Ishikawa (cell line): ENCODE measurements at regions not wholly inside any gene's neighbourhood (a gene's known extent, or its start where the extent isn't known, plus 50 kb on each side); places are given as distances from the start of the nearest gene placed in this dataset.

Experiments
- CREB1 ChIP-seq: IDR thresholded peaks from 2 replicates; pipeline ENCODE4 v1.6.1; 2012; ENCODE audit warnings: low read depth
- EP300 ChIP-seq: IDR thresholded peaks from 2 replicates; pipeline ENCODE4 v1.6.1; 2012; ENCODE audit warnings: borderline replicate concordance
- FOXM1 ChIP-seq: IDR thresholded peaks from 2 replicates; pipeline ENCODE4 v1.6.1; 2012; ENCODE audit warnings: low read depth, borderline replicate concordance
- MAX ChIP-seq: IDR thresholded peaks from 2 replicates; pipeline ENCODE4 v1.6.1; 2012
- RAD21 ChIP-seq: IDR thresholded peaks from 2 replicates; pipeline ENCODE4 v1.6.1; 2012; ENCODE audit warnings: low read depth
- REST ChIP-seq: IDR thresholded peaks from 2 replicates; pipeline ENCODE4 v1.6.1; 2012; ENCODE audit warnings: low read depth, mild to moderate bottlenecking
- TAF1 ChIP-seq: IDR thresholded peaks from 2 replicates; pipeline ENCODE4 v1.6.1; 2012; ENCODE audit warnings: low read depth, mild to moderate bottlenecking
- USF1 ChIP-seq: IDR thresholded peaks from 2 replicates; pipeline ENCODE4 v1.6.1; 2012
- YY1 ChIP-seq: IDR thresholded peaks from 2 replicates; pipeline ENCODE4 v1.6.1; 2012; ENCODE audit warnings: low read depth
- ZBTB7A ChIP-seq: IDR thresholded peaks from 2 replicates; pipeline ENCODE4 v1.6.1; 2012; ENCODE audit warnings: low read depth

- TF ChIP-seq EP300 (no peak), REST (no peak), FOXM1 (no peak), TAF1 (no peak), YY1 (no peak), RAD21 (no peak), MAX (no peak), ZBTB7A (no peak), USF1 (no peak), CREB1 (no peak)
Measured at GRCh38 chr18:46294318-46294717, 190.1 kb downstream of the HAUS1 start.
